LNCaP clone FGC (cell line): ENCODE measurements at regions not wholly inside any gene's neighbourhood (a gene's known extent, or its start where the extent isn't known, plus 50 kb on each side); places are given as distances from the start of the nearest gene placed in this dataset.

Source experiments
- DNase-seq: peaks from one replicate; pipeline ENCODE4 v3.0.0-alpha.2; 2011; ENCODE audit warnings: low read depth
- H3K4me3 ChIP-seq: 2 replicates; pipeline ENCODE4 v1.5.1; 2011; ENCODE audit warnings: mild to moderate bottlenecking, low read depth, low read length, control low read depth
- CTCF ChIP-seq: IDR thresholded peaks from 2 replicates; pipeline ENCODE4 v1.5.1; 2012; ENCODE audit warnings: mild to moderate bottlenecking; ENCODE audit not compliant: control insufficient read depth, insufficient read depth; ENCODE audit errors: extremely low read depth

DNA sequence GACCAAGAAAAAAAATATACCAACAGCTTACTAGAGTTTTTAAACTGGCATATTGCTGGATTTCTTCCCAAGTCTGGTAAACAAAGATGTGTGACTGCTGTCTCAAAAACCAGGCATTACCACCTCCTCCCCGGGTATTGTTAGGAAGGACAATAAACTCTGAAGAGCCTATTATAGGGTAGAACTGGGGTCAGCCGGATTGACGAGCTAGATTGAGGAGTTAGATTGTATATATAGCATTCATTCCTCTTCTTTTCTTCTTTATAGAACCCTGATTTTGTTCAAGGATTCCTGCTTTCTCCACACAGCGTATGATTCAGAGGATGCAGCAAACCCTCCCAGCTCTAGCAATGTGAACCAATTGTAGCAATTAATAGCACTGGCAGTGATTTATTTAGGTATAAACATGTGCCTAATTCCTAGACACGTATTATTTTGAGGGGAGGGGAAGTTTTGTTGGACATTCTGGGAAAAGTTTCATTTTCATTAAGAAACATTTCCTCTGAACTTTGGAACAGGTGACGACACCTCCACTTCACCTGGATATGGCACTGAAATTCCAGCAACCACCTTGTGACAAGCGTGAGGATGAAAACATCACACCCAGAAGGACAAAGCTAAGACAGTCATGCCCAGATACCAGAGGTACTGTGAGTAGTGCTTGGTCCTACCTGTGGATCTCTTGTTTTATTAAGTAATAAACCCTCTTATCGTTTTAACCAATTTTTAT, 679.4 kb upstream of the KIRREL3 start:
- H3K4me3 ChIP-seq: no peak overlapping the region
- TF ChIP-seq CTCF: no peak
- no peak for DNase-seq

DNA sequence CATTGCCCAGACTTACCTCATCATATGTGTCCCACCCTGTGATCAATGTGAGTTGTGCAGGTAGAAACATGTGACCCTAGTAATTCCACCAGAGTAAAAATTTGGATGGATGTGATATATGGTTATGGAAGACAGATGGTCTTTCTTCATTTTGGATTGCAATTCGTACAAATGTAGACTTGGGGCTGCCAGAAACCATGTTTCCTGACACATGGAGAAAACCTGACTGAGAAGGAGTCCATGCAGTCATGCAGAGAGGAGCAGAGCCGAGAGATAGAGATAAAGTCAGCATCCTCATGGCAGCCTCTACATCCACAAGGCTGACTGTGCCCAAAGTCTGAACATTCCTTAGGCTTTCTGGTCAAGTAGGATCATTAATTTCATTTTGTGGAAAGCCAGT, 678.1 kb upstream of the KIRREL3 start:
- DNase-seq: no peak

GRCh38 chr11:127677660-127678425, 677.3 kb upstream of the KIRREL3 start:
- no peak for TF ChIP-seq CTCF
- no peak overlapping the region for H3K4me3 ChIP-seq

More for the DNA sequence above, 678.1 kb upstream of the KIRREL3 start:
- no peak overlapping the region for H3K4me3 ChIP-seq
- TF ChIP-seq CTCF: no peak

GRCh38 chr11:127675581-127675980, 675.0 kb upstream of the KIRREL3 start:
- DNase-seq: no peak
- TF ChIP-seq CTCF: no peak
- H3K4me3 ChIP-seq: no peak overlapping the region

More at GRCh38 chr11:127677660-127678425, 677.3 kb upstream of the KIRREL3 start:
- DNase-seq: no peak

- TF ChIP-seq CTCF: no peak
- H3K4me3 ChIP-seq: no peak overlapping the region
- DNase-seq: no peak
These were observed 674.2 kb upstream of the KIRREL3 start for GRCh38 chr11:127674754-127675153.

DNA sequence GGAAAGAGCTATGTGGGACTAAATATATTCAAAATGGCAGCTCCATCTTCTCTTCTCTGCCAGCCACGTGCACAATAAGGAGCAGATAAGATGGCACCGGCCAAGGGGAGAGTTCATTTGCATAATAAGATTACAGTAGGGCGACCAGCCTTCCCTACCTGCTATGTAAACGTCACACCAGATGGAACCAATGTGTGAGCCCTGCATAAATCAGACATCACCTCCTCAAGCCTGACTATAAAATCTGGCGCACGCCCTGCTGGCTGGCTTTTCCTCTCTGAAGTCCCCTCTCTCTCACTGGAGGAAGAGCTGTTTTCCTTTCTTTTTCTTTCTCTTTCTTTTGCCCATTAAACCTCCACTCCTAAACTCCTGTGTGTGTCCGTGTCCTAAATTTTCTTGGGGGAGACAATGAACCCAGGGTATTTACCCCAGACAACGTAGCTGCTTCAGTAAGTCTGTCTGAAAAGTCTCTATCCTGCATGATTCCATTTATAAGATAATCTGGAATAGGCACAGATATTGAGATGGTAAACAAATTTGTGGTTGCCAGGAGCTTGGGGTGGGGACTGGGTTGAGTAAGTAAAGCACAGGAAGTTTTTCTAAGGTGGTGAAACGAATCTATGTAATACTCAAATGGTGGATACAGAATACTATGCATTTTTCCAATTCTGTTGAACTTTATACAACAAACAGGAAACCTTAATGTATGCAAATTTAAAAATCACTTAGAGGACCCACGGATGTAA, 670.0 kb upstream of the KIRREL3 start:
- no peak overlapping the region for H3K4me3 ChIP-seq
- DNase-seq: no peak
- TF ChIP-seq CTCF: no peak
